MG63 (cell line): ENCODE measurements at regions not wholly inside any gene's neighbourhood (a gene's known extent, or its start where the extent isn't known, plus 50 kb on each side); places are given as distances from the start of the nearest gene placed in this dataset.

Experiments
- DNase-seq: peaks from one replicate; pipeline ENCODE4 v3.0.0-alpha.2; 2020
- H3K27me3 ChIP-seq: fragments of 250-450 bp; sonication (Bioruptor Pico); 2 replicates; pipeline ENCODE4 v1.5.1; 2020; ENCODE audit warnings: mild to moderate bottlenecking, moderate library complexity
- H3K36me3 ChIP-seq: fragments of 250-450 bp; sonication (Bioruptor Pico); 2 replicates; pipeline ENCODE4 v1.5.1; 2020; ENCODE audit warnings: mild to moderate bottlenecking, moderate library complexity
- H3K4me3 ChIP-seq: fragments of 250-450 bp; sonication (Bioruptor Pico); 2 replicates; pipeline ENCODE4 v1.5.1; 2020; ENCODE audit warnings: mild to moderate bottlenecking, moderate library complexity
- H3K9me3 ChIP-seq: fragments of 250-450 bp; sonication (Bioruptor Pico); 2 replicates; pipeline ENCODE4 v1.5.1; 2020; ENCODE audit warnings: mild to moderate bottlenecking, moderate library complexity

DNA sequence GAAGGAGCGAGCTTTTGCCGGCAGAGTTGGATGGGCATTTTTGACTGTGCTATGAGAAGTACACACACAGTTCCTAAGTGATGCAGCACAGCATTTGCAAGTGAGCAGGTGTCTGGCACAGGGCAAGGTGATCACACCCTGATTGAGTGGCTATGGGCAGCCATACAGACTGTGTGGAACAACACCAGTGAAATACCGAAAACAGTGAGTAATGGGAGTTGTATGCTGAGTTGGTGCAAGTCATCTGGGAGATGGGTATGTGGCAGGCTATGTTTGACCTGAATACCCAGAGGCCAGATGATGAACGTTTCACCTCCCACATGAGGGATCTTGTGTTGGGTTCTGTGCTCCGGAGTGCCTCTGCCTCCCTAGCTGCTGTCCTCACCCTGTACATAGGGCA, 53.5 kb upstream of the TIPARP start:
- Histone ChIP-seq H3K27me3 (no peaks in the 10 kb centered on the region), H3K4me3 (no peak overlapping the region), H3K9me3 (no peaks in the 10 kb centered on the region; the same call in 1 of the 2 replicates), H3K36me3 (no peaks in the 10 kb centered on the region)
- no peak for DNase-seq

DNA sequence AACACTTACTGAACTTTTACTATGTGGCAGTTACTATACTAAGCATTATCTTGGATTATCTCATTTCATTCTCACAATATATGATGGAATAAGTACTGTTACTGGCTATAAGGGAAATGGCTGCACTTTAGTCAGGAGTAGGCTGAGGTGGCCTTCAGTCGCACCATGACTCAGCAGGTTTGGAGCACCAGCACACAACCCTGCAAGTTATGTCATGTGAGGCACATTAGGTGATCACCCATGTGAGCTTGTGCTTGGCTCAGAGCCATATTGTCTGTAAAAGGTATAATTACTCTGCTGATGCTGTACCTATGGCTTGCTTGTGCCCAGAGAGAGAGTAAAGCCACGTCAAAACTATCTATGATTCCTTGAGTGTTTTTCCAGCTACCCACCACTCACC, 54.1 kb upstream of the TIPARP start:
- H3K9me3 ChIP-seq, result no peaks in the 10 kb centered on the region; the same call in 1 of the 2 replicates
- no peaks in the 10 kb centered on the region for H3K36me3 ChIP-seq
- no peak overlapping the region for H3K4me3 ChIP-seq
- DNase-seq, result no peak
- H3K27me3 ChIP-seq, result no peaks in the 10 kb centered on the region

DNA sequence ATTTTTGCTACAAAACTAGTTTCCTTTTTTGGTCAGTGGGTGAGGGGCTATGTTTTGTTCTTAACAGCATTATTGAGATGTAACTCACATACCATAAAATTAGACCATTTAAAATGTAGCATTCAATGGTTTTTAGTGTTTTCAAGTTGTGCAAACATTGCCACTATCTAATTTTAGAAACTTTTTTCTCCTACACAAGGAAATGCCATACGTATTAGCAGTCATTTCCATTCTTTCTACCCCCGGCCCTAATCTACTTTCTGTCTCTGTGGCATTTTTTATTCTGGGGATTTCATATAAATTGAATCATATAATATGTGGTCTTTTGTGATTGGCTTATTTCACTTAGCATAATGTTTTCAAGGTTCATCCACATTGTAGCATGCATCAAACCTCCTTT, 55.0 kb upstream of the TIPARP start:
- Histone ChIP-seq H3K4me3 (no peak overlapping the region), H3K27me3 (no peaks in the 10 kb centered on the region), H3K9me3 (no peaks in the 10 kb centered on the region; the same call in 1 of the 2 replicates), H3K36me3 (no peaks in the 10 kb centered on the region)
- no peak for DNase-seq

GRCh38 chr3:156617781-156618180, 56.6 kb upstream of the TIPARP start:
- H3K27me3 ChIP-seq, result no peaks in the 10 kb centered on the region
- DNase-seq, result no peak
- no peaks in the 10 kb centered on the region for H3K36me3 ChIP-seq
- H3K9me3 ChIP-seq, result no peaks in the 10 kb centered on the region; the same call in 1 of the 2 replicates
- no peak overlapping the region for H3K4me3 ChIP-seq

DNA sequence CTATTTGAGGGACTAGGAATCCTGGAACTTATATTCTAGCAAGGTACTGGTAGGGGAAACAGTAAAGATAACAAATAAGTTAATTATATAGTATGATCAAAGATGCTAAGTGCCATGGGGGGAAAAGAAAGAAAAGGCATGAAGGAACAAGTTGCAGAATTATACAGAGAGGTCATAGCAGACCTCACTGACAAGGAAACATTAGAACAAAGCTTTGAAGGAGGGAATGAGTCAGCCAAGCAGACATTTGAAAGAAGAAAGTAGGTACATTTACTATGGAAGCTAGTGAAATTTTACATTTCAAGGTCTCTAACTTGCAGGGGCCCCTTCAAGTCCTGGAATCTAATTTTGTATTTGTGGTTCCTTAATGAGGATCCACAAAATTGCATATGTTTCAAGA, 57.2 kb upstream of the TIPARP start:
- H3K9me3 ChIP-seq, result no peaks in the 10 kb centered on the region; the same call in 1 of the 2 replicates
- no peaks in the 10 kb centered on the region for H3K27me3 ChIP-seq
- no peaks in the 10 kb centered on the region for H3K36me3 ChIP-seq
- no peak for DNase-seq
- H3K4me3 ChIP-seq, result no peak overlapping the region

GRCh38 chr3:156615592-156616173, 58.7 kb upstream of the TIPARP start:
- no peaks in the 10 kb centered on the region for H3K36me3 ChIP-seq
- H3K4me3 ChIP-seq, result no peak overlapping the region
- no peaks in the 10 kb centered on the region; the same call in 1 of the 2 replicates for H3K9me3 ChIP-seq
- peak; percentile 17 for DNase-seq
- no peaks in the 10 kb centered on the region for H3K27me3 ChIP-seq

DNA sequence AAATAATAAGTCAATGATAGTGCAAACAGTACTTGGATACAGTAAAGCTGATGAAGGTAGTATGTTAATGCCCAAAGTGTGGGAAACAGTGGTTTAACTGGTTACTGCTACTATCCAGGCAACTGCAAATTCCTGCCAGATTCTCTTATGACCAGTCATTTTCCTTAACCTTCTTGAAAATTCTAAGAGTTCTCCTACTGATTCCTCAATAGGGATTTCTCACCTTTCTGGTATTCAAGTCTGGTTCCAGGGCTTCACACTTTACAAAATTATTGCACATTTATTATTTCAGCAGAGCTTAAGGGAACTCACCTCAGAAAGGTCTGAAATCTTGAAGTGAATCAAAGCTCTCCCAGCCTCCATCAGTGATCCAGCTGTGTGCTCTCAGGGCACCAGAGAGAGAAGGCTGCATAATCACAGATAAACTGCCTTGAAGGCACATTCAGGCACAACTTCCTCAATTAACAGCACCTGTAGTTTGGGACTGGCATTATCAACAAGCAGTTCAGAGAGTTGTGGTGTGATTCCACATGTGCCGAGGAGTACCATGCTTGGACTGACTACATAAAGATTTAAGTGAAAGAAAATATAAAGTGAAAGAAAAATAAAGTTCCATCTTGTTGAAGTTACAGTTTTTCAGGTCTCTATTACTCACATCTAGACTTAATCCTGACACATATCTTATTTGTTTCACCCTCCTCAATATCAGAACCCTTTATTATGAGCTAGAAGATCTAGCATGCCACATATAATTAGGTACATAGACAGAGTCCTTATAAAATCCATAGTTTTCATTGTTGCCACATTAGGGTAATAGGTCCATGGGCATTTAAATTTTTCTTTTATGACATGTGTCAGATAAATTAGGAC, 59.5 kb upstream of the TIPARP start:
- H3K36me3 ChIP-seq, result no peaks in the 10 kb centered on the region
- no peak for DNase-seq
- H3K4me3 ChIP-seq, result no peak overlapping the region
- no peaks in the 10 kb centered on the region for H3K27me3 ChIP-seq
- H3K9me3 ChIP-seq, result no peaks in the 10 kb centered on the region; the same call in 1 of the 2 replicates

GRCh38 chr3:156612903-156613302, 58.0 kb upstream of the SSR3 start:
- Histone ChIP-seq H3K9me3 (no peaks in the 10 kb centered on the region), H3K36me3 (no peaks in the 10 kb centered on the region), H3K4me3 (no peak overlapping the region), H3K27me3 (no peaks in the 10 kb centered on the region)
- DNase-seq, result no peak

- Histone ChIP-seq H3K9me3 (no peaks in the 10 kb centered on the region), H3K27me3 (no peaks in the 10 kb centered on the region), H3K4me3 (no peak overlapping the region), H3K36me3 (no peaks in the 10 kb centered on the region)
- DNase-seq, result no peak
These were observed 57.1 kb upstream of the SSR3 start for GRCh38 chr3:156611870-156612494.

GRCh38 chr3:156610154-156610553, 55.2 kb upstream of the SSR3 start:
- Histone ChIP-seq H3K4me3 (no peak overlapping the region), H3K27me3 (no peaks in the 10 kb centered on the region), H3K36me3 (no peaks in the 10 kb centered on the region), H3K9me3 (no peaks in the 10 kb centered on the region)
- DNase-seq, result no peak

DNA sequence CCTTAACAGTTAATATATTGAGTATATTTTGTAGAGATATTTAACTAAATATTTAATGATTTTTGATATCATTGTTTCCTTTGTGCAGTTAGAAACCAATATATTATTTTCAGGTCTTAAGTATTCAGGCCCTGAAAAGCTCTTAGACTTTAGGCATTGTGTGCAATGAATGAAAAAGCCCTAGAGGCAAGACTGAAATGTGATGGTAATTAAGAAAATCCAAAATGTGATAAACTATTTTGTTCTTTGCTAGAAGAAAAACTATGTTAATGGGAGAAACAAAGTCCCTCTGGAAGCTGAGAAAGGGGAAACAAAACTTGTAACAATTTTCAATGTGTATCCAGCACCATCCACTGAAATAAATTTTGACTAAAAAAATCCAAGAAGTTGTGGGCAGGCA, 54.6 kb upstream of the SSR3 start:
- H3K36me3 ChIP-seq, result no peaks in the 10 kb centered on the region
- DNase-seq, result no peak
- no peaks in the 10 kb centered on the region for H3K9me3 ChIP-seq
- no peak overlapping the region for H3K4me3 ChIP-seq
- H3K27me3 ChIP-seq, result no peaks in the 10 kb centered on the region

- Histone ChIP-seq H3K27me3 (no peaks in the 10 kb centered on the region), H3K9me3 (no peaks in the 10 kb centered on the region), H3K4me3 (no peak overlapping the region), H3K36me3 (no peaks in the 10 kb centered on the region)
- DNase-seq, result no peak
These were observed 53.9 kb upstream of the SSR3 start for GRCh38 chr3:156608601-156609514.

- Histone ChIP-seq H3K27me3 (no peaks in the 10 kb centered on the region), H3K4me3 (peak overlapping the region; percentile 43), H3K36me3 (no peaks in the 10 kb centered on the region), H3K9me3 (no peaks in the 10 kb centered on the region)
- DNase-seq, result no peak
These were observed 51.8 kb upstream of the SSR3 start for GRCh38 chr3:156606729-156607128.

DNA sequence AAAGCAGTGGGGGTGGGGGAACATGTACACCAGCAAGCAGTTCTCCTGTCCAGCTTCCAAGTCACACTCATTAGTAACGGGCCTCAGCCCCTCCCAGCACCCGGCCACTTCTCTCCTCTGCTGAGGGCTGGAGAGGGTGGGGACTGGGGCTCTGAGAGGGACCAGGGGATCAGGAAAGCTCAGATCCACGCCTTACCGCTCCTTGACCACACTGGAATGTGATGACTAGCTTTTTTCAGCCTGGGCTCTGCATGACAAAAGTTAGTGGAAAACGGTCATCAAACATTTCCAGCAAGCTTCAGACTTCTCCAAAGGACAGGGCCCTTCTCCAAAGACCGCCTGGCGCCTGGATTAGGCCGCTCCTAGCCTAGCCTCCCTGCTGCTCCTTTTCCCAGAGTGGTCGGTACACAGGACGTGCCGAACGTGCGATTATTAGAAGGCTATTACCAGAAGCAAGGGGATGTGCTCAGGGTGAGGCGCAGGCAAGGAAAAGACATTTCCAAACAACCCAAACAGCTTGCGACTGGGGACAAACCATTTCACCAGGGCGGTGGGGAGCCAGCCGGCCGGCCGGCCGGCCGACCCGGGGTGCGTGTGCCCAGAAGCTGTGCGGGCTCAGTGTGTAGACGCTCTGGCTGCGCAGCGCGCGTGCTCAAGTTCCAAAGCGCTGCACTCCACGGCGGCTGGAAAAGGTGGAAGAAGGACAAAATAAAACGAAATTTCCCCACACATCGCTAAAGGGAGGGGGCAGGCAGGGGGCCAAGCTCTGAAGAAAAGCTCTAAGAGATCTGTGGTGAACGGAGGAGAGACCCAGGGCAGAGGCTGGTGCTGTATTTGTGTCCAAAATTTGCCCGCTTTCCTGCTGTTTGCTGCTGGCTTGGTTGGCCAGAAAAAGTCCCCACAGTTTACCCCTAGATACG, 51.0 kb upstream of the SSR3 start:
- Histone ChIP-seq H3K36me3 (no peaks in the 10 kb centered on the region), H3K9me3 (no peaks in the 10 kb centered on the region), H3K27me3 (no peaks in the 10 kb centered on the region), H3K4me3 (peak overlapping the region; percentile 43)
- DNase-seq, result peak; percentile 84

DNA sequence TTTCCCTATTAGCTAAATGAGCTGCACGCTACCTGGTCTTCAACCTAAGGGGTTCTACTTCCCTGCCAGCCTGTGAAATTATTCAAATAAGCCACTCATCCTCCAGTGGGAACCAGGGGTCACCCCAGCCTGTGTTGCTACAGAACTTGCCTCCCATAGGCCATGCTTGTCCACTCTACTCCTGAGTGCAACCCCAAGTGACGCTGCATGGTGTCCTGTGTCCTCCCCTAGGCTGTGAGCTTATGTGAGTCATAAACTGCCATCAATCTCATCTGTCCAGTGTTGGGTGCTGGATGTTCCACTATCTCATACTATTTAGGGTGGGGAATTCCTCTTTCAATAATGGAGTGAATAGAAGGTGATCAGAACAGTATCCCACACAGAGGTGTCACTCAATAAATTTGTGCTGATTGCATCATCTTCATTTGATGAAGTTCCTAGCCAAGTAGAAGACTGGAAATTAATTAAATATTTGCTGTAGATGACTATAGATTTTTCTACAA, 49.8 kb upstream of the SSR3 start:
- no peaks in the 10 kb centered on the region for H3K36me3 ChIP-seq
- H3K27me3 ChIP-seq, result no peaks in the 10 kb centered on the region
- H3K4me3 ChIP-seq, result no peak overlapping the region
- H3K9me3 ChIP-seq, result no peaks in the 10 kb centered on the region
- DNase-seq, result no peak
